GM10266 (cell line): ENCODE measurements at regions not wholly inside any gene's neighbourhood (a gene's known extent, or its start where the extent isn't known, plus 50 kb on each side); places are given as distances from the start of the nearest gene placed in this dataset.

Source experiments
- DNase-seq: peaks from one replicate; pipeline ENCODE4 v3.0.0; 2012; ENCODE audit errors: extremely low spot score
- TF ChIP-seq, protein P1 (sequence below): IDR thresholded peaks from 2 replicates; pipeline ENCODE4 v1.5.1; 2012; ENCODE audit warnings: mild to moderate bottlenecking, low read depth; ENCODE audit not compliant: control insufficient read depth, insufficient read depth; ENCODE audit errors: missing control alignments

DNA sequence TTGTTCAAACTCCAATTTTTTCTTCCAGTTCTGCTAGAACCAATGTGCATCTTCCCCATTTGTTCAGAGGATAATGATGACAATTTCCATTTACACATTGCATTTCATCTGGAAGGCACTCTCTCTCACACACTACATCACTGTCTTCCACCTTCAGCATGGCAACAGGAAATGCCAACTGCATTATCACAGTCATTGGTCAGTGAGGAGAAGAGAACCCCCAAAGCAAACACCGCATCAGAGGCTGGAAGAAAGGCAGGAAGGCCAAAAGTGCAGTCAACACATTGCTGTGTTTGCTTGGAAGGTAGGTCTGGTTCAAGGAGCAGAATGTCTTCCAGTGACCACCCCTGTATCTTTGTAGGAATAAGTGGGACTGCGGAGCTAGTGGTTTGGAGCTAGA, 192.2 kb upstream of the RHOBTB1 start:
- DNase-seq, result no peak
- TF ChIP-seq, protein P1, sequence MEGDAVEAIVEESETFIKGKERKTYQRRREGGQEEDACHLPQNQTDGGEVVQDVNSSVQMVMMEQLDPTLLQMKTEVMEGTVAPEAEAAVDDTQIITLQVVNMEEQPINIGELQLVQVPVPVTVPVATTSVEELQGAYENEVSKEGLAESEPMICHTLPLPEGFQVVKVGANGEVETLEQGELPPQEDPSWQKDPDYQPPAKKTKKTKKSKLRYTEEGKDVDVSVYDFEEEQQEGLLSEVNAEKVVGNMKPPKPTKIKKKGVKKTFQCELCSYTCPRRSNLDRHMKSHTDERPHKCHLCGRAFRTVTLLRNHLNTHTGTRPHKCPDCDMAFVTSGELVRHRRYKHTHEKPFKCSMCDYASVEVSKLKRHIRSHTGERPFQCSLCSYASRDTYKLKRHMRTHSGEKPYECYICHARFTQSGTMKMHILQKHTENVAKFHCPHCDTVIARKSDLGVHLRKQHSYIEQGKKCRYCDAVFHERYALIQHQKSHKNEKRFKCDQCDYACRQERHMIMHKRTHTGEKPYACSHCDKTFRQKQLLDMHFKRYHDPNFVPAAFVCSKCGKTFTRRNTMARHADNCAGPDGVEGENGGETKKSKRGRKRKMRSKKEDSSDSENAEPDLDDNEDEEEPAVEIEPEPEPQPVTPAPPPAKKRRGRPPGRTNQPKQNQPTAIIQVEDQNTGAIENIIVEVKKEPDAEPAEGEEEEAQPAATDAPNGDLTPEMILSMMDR, result no peak

DNA sequence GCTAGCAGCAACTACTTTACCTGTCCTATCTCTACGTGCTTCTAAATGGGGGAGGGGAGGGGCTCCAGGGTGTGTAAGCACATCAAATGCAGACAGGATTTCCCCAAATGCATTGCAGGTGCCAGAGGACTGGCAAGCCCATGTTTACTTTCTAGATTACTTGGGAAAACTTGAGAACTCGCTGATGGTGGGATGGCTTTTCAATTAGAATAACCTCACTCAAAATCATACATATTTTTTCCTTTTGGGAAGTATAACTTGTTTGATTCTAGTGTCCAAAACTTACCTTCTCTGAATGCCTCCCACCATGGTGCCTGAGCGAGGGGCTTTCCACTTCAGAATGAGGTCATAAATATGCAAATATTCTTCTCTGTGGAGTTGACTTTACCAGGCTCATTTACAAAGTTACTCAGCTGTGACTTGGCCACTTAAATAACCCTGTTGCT, 191.3 kb upstream of the RHOBTB1 start:
- TF ChIP-seq, protein P1, result no peak
- peak; percentile 17 for DNase-seq

DNA sequence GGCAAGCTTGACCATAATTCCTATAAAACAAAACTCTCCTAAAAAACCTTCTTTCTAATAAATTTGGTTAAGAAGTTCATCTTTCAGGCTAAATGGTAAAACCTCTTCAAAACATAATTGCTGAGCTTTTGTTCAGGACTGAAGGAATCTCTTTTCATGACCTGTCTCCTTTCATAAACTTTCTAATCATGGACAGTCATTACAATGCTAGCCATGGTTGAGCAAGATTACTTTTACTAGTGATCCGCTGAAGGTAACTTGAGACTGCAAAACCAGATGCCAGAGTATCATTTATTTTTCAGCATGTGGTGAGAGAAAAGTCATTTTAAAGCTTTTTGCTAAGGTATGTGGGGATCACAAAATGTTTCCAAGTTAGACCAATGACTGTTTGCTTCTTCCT, 186.4 kb upstream of the RHOBTB1 start:
- TF ChIP-seq, protein P1, result no peak
- no peak for DNase-seq

DNA sequence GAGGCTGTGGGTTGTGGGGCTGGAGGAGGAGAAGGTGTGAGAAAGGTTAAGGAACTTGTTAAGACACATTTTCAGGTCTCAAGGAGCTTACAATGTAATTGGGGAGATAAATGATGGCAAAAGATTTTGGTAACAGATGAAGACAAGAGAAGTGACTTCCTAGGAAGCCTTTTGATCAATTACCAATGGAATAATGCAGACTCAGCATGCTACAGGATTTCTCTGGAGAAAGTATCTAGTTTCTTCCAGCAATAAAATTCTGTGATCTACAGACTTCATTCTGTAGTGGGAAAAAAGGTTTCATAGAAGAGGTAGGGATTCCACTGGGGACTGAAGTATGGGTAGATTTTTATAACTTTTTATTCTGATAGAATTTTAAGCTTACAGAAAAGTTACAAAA, 184.2 kb upstream of the RHOBTB1 start:
- TF ChIP-seq, protein P1, result no peak
- no peak for DNase-seq

DNA sequence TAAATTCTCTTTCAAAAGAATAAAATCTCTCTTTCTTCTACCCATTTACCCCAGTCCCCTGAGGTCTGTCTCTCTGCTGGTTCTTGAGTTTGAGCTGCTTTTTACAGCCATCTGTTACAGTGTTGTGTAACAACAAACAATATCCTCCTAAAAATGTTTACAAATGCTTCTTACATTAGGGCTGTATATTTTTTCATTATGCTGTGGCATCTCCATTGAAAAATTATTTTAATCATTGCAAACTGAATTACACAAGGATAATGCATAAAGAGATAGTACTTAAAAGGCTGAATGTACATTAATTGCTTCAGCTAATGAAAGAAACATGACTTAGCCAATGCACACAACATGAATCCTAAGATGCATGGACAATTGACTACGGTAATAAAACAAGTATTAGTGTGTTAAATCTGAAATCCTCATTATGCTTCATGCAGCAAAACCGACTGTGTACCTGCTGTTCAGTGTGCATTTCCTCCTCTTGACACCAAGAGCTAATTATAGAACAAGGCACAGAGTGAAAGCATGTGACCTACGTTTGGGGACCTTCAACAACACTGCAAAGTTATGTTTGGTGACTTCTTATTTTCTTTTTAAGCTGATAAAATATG, 181.7 kb upstream of the RHOBTB1 start:
- peak; percentile 10 for DNase-seq
- TF ChIP-seq, protein P1, result no peak

DNA sequence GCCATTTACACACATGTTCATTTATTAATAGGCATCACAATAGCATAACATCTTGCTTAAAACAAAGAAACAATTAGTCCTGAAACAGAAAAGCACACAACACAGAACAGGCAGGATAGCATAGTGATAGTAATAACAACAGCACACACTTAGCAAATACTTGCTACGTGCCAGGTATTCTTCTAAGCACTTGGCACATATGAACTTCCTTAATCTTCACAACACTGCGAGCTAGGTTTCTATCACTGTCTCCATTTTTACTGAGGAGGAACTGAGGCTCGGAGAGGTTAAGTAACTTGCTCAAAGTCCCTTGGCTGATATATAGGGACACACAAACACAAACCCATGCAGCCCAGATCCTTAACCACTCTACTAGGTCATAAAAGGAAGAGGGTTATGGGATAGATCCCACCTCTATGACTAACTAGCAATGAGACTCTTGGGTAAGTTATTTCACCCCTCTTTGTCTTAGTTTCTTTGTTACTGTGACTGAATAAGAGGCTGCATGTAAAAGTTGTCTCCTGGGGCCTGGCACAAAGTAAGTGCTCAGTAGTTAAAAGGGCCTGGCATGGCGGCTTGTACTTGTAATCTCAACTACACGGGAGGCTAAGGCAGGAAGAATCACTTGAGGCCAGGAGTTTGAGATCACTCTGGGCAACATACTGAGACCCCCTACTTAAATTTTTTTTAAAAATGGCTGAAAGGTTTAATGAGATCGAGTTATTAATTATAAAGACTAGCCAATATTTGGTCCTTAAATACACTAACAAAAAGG, 181.0 kb upstream of the RHOBTB1 start:
- DNase-seq, result no peak
- TF ChIP-seq, protein P1, result no peak

DNA sequence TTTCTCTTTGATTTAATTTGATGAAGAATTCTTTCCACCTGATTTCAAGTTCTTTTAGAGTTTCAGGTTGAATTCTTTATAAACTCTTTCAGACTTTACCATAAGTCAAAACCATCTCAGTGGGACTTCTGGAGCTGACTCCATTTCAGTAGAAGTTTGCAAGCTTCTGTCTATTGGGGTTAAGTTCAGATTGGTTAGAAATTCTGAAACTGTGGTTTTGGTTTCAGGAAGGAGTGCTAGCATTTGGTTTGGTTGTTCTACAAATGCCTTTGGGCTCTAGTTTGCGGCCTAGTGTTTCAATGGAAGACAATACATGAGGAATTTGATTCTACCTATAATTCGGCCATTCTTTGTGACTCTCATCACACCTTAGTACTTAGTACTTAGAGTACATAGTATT, 176.8 kb upstream of the RHOBTB1 start:
- peak; percentile 4 for DNase-seq
- TF ChIP-seq, protein P1, result no peak
